SU-DHL-6 (cell line): ENCODE measurements at regions not wholly inside any gene's neighbourhood (a gene's known extent, or its start where the extent isn't known, plus 50 kb on each side); places are given as distances from the start of the nearest gene placed in this dataset.

Source experiments
- EZH2phosphoT487 ChIP-seq: fragments of 200-600 bp; sonication (generic), shearing (Covaris generic); conservative IDR thresholded peaks from 2 replicates; pipeline ENCODE4 v1.6.1; 2018; ENCODE audit warnings: mild to moderate bottlenecking, antibody characterized with exemption, low read length, moderate library complexity, mixed read lengths
- TF ChIP-seq, protein P1 (sequence below): fragments of 200-600 bp; sonication (generic); IDR thresholded peaks from one replicate; pipeline ENCODE4 v1.5.1; 2017; ENCODE audit warnings: antibody characterized with exemption, mild to moderate bottlenecking, low read length, moderate library complexity; ENCODE audit not compliant: insufficient read depth, poor library complexity, severe bottlenecking

- TF ChIP-seq, protein P1, sequence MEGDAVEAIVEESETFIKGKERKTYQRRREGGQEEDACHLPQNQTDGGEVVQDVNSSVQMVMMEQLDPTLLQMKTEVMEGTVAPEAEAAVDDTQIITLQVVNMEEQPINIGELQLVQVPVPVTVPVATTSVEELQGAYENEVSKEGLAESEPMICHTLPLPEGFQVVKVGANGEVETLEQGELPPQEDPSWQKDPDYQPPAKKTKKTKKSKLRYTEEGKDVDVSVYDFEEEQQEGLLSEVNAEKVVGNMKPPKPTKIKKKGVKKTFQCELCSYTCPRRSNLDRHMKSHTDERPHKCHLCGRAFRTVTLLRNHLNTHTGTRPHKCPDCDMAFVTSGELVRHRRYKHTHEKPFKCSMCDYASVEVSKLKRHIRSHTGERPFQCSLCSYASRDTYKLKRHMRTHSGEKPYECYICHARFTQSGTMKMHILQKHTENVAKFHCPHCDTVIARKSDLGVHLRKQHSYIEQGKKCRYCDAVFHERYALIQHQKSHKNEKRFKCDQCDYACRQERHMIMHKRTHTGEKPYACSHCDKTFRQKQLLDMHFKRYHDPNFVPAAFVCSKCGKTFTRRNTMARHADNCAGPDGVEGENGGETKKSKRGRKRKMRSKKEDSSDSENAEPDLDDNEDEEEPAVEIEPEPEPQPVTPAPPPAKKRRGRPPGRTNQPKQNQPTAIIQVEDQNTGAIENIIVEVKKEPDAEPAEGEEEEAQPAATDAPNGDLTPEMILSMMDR, result no peak
- TF ChIP-seq EZH2phosphoT487, result no peak
These were observed 236.6 kb downstream of the GLI2 start for GRCh38 chr2:120972286-120972685.
